ENCODE measurements at regions not wholly inside any gene's neighbourhood (a gene's known extent, or its start where the extent isn't known, plus 50 kb on each side); places are given as distances from the start of the nearest gene placed in this dataset.

DNA sequence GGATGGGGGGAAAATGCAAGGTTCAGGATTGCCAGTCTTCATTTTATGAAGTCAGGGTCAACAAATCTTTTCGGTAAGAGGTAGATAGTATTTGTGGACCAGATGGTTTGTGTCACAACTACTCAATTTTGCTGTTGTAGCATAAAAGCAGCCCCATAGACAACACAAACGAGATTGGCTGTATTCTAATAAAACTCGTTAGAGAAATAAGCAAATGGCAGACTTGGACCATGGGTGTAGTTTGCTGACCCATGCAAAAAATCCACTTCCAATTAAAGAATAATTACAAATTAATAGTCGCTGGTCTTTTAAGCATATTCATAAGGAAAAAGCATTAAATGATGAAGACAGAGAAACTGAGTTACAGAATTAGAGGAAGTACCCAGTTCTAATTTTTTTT lies 247.1 kb downstream of the CRPPA start:
- no peak for TF ChIP-seq POLR2A (IDR thresholded peaks at IDR 0.05)
- TF ChIP-seq, protein P1, sequence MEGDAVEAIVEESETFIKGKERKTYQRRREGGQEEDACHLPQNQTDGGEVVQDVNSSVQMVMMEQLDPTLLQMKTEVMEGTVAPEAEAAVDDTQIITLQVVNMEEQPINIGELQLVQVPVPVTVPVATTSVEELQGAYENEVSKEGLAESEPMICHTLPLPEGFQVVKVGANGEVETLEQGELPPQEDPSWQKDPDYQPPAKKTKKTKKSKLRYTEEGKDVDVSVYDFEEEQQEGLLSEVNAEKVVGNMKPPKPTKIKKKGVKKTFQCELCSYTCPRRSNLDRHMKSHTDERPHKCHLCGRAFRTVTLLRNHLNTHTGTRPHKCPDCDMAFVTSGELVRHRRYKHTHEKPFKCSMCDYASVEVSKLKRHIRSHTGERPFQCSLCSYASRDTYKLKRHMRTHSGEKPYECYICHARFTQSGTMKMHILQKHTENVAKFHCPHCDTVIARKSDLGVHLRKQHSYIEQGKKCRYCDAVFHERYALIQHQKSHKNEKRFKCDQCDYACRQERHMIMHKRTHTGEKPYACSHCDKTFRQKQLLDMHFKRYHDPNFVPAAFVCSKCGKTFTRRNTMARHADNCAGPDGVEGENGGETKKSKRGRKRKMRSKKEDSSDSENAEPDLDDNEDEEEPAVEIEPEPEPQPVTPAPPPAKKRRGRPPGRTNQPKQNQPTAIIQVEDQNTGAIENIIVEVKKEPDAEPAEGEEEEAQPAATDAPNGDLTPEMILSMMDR (IDR thresholded peaks at IDR 0.05): no peak

Measured in prostate gland (tissue), 2 donors.